ENCODE measurements at regions not wholly inside any gene's neighbourhood (a gene's known extent, or its start where the extent isn't known, plus 50 kb on each side); places are given as distances from the start of the nearest gene placed in this dataset.

GRCh38 chr6:16001158-16001557 lies 127.7 kb upstream of the MYLIP start:
- no peak for DNase-seq (ENCODE audit: low read depth in 4 of 6, low spot score in 6 of 6)
- no peaks in the 10 kb centered on the region for H3K36me3 ChIP-seq (ENCODE audit: control insufficient read depth, insufficient read depth, low read length)
- no peaks in the 10 kb centered on the region for H3K9me3 ChIP-seq (ENCODE audit: control insufficient read depth, insufficient read depth, low read length)
- WGBS (ENCODE audit: insufficient coverage): 84% methylated on average over 2 of the region's 5 CpGs
- H3K27me3 ChIP-seq (ENCODE audit: control insufficient read depth, insufficient read depth, low read length): no peaks in the 10 kb centered on the region
- H3K27ac ChIP-seq (ENCODE audit: low read depth, low read length): no peak overlapping the region
- no peak overlapping the region for H3K4me3 ChIP-seq (ENCODE audit: low read depth, low read length)
- no peaks in the 10 kb centered on the region for H3K4me1 ChIP-seq (ENCODE audit: control insufficient read depth, insufficient read depth, low read length)

GRCh38 chr6:15999201-15999600 lies 129.7 kb upstream of the MYLIP start:
- no peaks in the 10 kb centered on the region for H3K4me1 ChIP-seq (ENCODE audit: control insufficient read depth, insufficient read depth, low read length)
- H3K27ac ChIP-seq (ENCODE audit: low read depth, low read length): no peak overlapping the region
- H3K27me3 ChIP-seq (ENCODE audit: control insufficient read depth, insufficient read depth, low read length): no peaks in the 10 kb centered on the region
- H3K9me3 ChIP-seq (ENCODE audit: control insufficient read depth, insufficient read depth, low read length): no peaks in the 10 kb centered on the region
- H3K4me3 ChIP-seq (ENCODE audit: low read depth, low read length): no peak overlapping the region
- 100% methylated on average over 3 of the region's 4 CpGs for WGBS (ENCODE audit: insufficient coverage)
- H3K36me3 ChIP-seq (ENCODE audit: control insufficient read depth, insufficient read depth, low read length): no peaks in the 10 kb centered on the region
- DNase-seq (ENCODE audit: low read depth in 4 of 6, low spot score in 6 of 6): no peak

- Histone ChIP-seq H3K4me3 (ENCODE audit: low read depth, low read length) (no peak overlapping the region), H3K27ac (ENCODE audit: low read depth, low read length) (no peak overlapping the region), H3K4me1 (ENCODE audit: control insufficient read depth, insufficient read depth, low read length) (no peaks in the 10 kb centered on the region), H3K9me3 (ENCODE audit: control insufficient read depth, insufficient read depth, low read length) (no peaks in the 10 kb centered on the region), H3K27me3 (ENCODE audit: control insufficient read depth, insufficient read depth, low read length) (no peaks in the 10 kb centered on the region), H3K36me3 (ENCODE audit: control insufficient read depth, insufficient read depth, low read length) (no peaks in the 10 kb centered on the region)
- WGBS (ENCODE audit: insufficient coverage): 87% methylated on average over 5 of the region's 6 CpGs
- DNase-seq (ENCODE audit: low read depth in 4 of 6, low spot score in 6 of 6): peak in 1 of 6 donors; percentile 9
Measured at GRCh38 chr6:15997586-15998388, 131.1 kb upstream of the MYLIP start.

GRCh38 chr6:15996030-15996429 lies 132.9 kb upstream of the MYLIP start:
- no peak for DNase-seq (ENCODE audit: low read depth in 4 of 6, low spot score in 6 of 6)
- no peak overlapping the region for H3K4me3 ChIP-seq (ENCODE audit: low read depth, low read length)
- H3K36me3 ChIP-seq (ENCODE audit: control insufficient read depth, insufficient read depth, low read length): no peaks in the 10 kb centered on the region
- no peak overlapping the region for H3K27ac ChIP-seq (ENCODE audit: low read depth, low read length)
- H3K4me1 ChIP-seq (ENCODE audit: control insufficient read depth, insufficient read depth, low read length): no peaks in the 10 kb centered on the region
- no peaks in the 10 kb centered on the region for H3K27me3 ChIP-seq (ENCODE audit: control insufficient read depth, insufficient read depth, low read length)
- no peaks in the 10 kb centered on the region for H3K9me3 ChIP-seq (ENCODE audit: control insufficient read depth, insufficient read depth, low read length)
- 71% methylated on average over 1 of the region's 2 CpGs for WGBS (ENCODE audit: insufficient coverage)

- DNase-seq (ENCODE audit: low read depth in 4 of 6, low spot score in 6 of 6): no peak
- Histone ChIP-seq H3K9me3 (ENCODE audit: control insufficient read depth, insufficient read depth, low read length) (no peaks in the 10 kb centered on the region), H3K27ac (ENCODE audit: low read depth, low read length) (no peak overlapping the region), H3K36me3 (ENCODE audit: control insufficient read depth, insufficient read depth, low read length) (no peaks in the 10 kb centered on the region), H3K27me3 (ENCODE audit: control insufficient read depth, insufficient read depth, low read length) (no peaks in the 10 kb centered on the region), H3K4me3 (ENCODE audit: low read depth, low read length) (no peak overlapping the region), H3K4me1 (ENCODE audit: control insufficient read depth, insufficient read depth, low read length) (no peaks in the 10 kb centered on the region)
- no CpG with 5 or more reads among the region's 2 CpGs for WGBS (ENCODE audit: insufficient coverage)
Measured at GRCh38 chr6:15995493-15995892, 133.4 kb upstream of the MYLIP start.

- H3K4me3 ChIP-seq (ENCODE audit: low read depth, low read length): no peak overlapping the region
- H3K27me3 ChIP-seq (ENCODE audit: control insufficient read depth, insufficient read depth, low read length): no peaks in the 10 kb centered on the region
- no peak for DNase-seq (ENCODE audit: low read depth in 4 of 6, low spot score in 6 of 6)
- no peaks in the 10 kb centered on the region for H3K9me3 ChIP-seq (ENCODE audit: control insufficient read depth, insufficient read depth, low read length)
- H3K36me3 ChIP-seq (ENCODE audit: control insufficient read depth, insufficient read depth, low read length): no peaks in the 10 kb centered on the region
- no peak overlapping the region for H3K27ac ChIP-seq (ENCODE audit: low read depth, low read length)
- WGBS (ENCODE audit: insufficient coverage): 89% methylated on average over 5 of the region's 8 CpGs
- no peaks in the 10 kb centered on the region for H3K4me1 ChIP-seq (ENCODE audit: control insufficient read depth, insufficient read depth, low read length)
Measured at GRCh38 chr6:15994814-15995459, 133.9 kb upstream of the MYLIP start.

GRCh38 chr6:15993716-15994228 lies 135.1 kb upstream of the MYLIP start:
- H3K36me3 ChIP-seq (ENCODE audit: control insufficient read depth, insufficient read depth, low read length): no peaks in the 10 kb centered on the region
- H3K4me1 ChIP-seq (ENCODE audit: control insufficient read depth, insufficient read depth, low read length): no peaks in the 10 kb centered on the region
- H3K9me3 ChIP-seq (ENCODE audit: control insufficient read depth, insufficient read depth, low read length): no peaks in the 10 kb centered on the region
- H3K27ac ChIP-seq (ENCODE audit: low read depth, low read length): no peak overlapping the region
- WGBS (ENCODE audit: insufficient coverage): 98% methylated on average over 4 of the region's 5 CpGs
- H3K27me3 ChIP-seq (ENCODE audit: control insufficient read depth, insufficient read depth, low read length): no peaks in the 10 kb centered on the region
- peak in 1 of 6 donors; percentile 20 for DNase-seq (ENCODE audit: low read depth in 4 of 6, low spot score in 6 of 6)
- H3K4me3 ChIP-seq (ENCODE audit: low read depth, low read length): no peak overlapping the region

GRCh38 chr6:15990179-15990578 lies 138.7 kb upstream of the MYLIP start:
- Histone ChIP-seq H3K9me3 (ENCODE audit: control insufficient read depth, insufficient read depth, low read length) (no peaks in the 10 kb centered on the region), H3K27ac (ENCODE audit: low read depth, low read length) (no peak overlapping the region), H3K27me3 (ENCODE audit: control insufficient read depth, insufficient read depth, low read length) (no peaks in the 10 kb centered on the region), H3K4me3 (ENCODE audit: low read depth, low read length) (no peak overlapping the region), H3K4me1 (ENCODE audit: control insufficient read depth, insufficient read depth, low read length) (no peaks in the 10 kb centered on the region), H3K36me3 (ENCODE audit: control insufficient read depth, insufficient read depth, low read length) (no peaks in the 10 kb centered on the region)
- no peak for DNase-seq (ENCODE audit: low read depth in 4 of 6, low spot score in 6 of 6)
- WGBS (ENCODE audit: insufficient coverage): no CpG with 5 or more reads among the region's 2 CpGs

GRCh38 chr6:15989397-15989796 lies 139.5 kb upstream of the MYLIP start:
- Histone ChIP-seq H3K27ac (ENCODE audit: low read depth, low read length) (no peak overlapping the region), H3K9me3 (ENCODE audit: control insufficient read depth, insufficient read depth, low read length) (no peaks in the 10 kb centered on the region), H3K36me3 (ENCODE audit: control insufficient read depth, insufficient read depth, low read length) (no peaks in the 10 kb centered on the region), H3K4me1 (ENCODE audit: control insufficient read depth, insufficient read depth, low read length) (no peaks in the 10 kb centered on the region), H3K27me3 (ENCODE audit: control insufficient read depth, insufficient read depth, low read length) (no peaks in the 10 kb centered on the region), H3K4me3 (ENCODE audit: low read depth, low read length) (no peak overlapping the region)
- no CpG with 5 or more reads among the region's 2 CpGs for WGBS (ENCODE audit: insufficient coverage)
- no peak for DNase-seq (ENCODE audit: low read depth in 4 of 6, low spot score in 6 of 6)

GRCh38 chr6:15987569-15987968 lies 141.3 kb upstream of the MYLIP start:
- H3K27me3 ChIP-seq (ENCODE audit: control insufficient read depth, insufficient read depth, low read length): no peaks in the 10 kb centered on the region
- no peak overlapping the region for H3K27ac ChIP-seq (ENCODE audit: low read depth, low read length)
- no peaks in the 10 kb centered on the region for H3K9me3 ChIP-seq (ENCODE audit: control insufficient read depth, insufficient read depth, low read length)
- H3K4me1 ChIP-seq (ENCODE audit: control insufficient read depth, insufficient read depth, low read length): no peaks in the 10 kb centered on the region
- H3K36me3 ChIP-seq (ENCODE audit: control insufficient read depth, insufficient read depth, low read length): no peaks in the 10 kb centered on the region
- DNase-seq (ENCODE audit: low read depth in 4 of 6, low spot score in 6 of 6): peak; percentile 12 to 92 (median 35)
- no peak overlapping the region for H3K4me3 ChIP-seq (ENCODE audit: low read depth, low read length)
- WGBS (ENCODE audit: insufficient coverage): 48% methylated on average over 3 of the region's 6 CpGs
